ENCODE measurements at regions not wholly inside any gene's neighbourhood (a gene's known extent, or its start where the extent isn't known, plus 50 kb on each side); places are given as distances from the start of the nearest gene placed in this dataset.

DNA sequence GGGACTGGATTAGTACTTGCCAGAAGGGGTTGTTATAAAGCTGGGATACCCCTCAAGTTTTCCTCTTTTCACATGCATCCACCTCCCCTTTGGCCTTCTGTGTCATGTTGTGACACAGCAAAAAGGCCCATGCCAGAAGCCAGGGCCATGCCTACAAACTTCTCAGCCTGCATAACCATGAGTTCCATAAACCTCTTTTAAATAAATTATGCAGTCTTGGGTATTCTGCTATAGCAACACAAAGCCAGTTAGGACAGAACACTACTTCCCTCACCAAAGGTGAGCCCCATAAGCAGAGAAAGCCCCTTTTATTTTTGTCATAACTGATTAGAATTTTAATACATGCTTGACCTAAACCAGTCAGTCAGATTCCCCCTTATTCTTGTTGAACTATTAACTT is 801.3 kb downstream of the DNAH5 start:
- TF ChIP-seq, protein P1, sequence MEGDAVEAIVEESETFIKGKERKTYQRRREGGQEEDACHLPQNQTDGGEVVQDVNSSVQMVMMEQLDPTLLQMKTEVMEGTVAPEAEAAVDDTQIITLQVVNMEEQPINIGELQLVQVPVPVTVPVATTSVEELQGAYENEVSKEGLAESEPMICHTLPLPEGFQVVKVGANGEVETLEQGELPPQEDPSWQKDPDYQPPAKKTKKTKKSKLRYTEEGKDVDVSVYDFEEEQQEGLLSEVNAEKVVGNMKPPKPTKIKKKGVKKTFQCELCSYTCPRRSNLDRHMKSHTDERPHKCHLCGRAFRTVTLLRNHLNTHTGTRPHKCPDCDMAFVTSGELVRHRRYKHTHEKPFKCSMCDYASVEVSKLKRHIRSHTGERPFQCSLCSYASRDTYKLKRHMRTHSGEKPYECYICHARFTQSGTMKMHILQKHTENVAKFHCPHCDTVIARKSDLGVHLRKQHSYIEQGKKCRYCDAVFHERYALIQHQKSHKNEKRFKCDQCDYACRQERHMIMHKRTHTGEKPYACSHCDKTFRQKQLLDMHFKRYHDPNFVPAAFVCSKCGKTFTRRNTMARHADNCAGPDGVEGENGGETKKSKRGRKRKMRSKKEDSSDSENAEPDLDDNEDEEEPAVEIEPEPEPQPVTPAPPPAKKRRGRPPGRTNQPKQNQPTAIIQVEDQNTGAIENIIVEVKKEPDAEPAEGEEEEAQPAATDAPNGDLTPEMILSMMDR (IDR thresholded peaks at IDR 0.05), result no peak
- no peak for TF ChIP-seq POLR2A (IDR thresholded peaks at IDR 0.05)

All from Peyer's patch (tissue), 4 donors.